B cell (primary cell): ENCODE measurements at regions not wholly inside any gene's neighbourhood (a gene's known extent, or its start where the extent isn't known, plus 50 kb on each side); places are given as distances from the start of the nearest gene placed in this dataset.

Experiments
- ATAC-seq: fragments of 200-7000 bp; cut with Tn5 transposase; one replicate; pipeline ENCODE4 v1.10.0; 2021; ENCODE audit warnings: low read depth, mild to moderate bottlenecking, moderate number of reproducible peaks, moderate library complexity
- CTCF ChIA-PET: fragments of 350-600 bp; sonication (Branson Sonifier 250); formaldehyde crosslinking; loops from one replicate; lab custom pipeline; 2021; ENCODE audit warnings: antibody characterized with exemption, inconsistent platforms; lab: Charles Lee
- POLR2A ChIA-PET: fragments of 350-600 bp; sonication (Branson Sonifier 250); formaldehyde crosslinking; loops from one replicate; lab custom pipeline; 2021; ENCODE audit warnings: antibody characterized with exemption; lab: Charles Lee
- DNase-seq: peaks from one replicate; pipeline ENCODE4 v3.0.0; 2013
- H2AFZ ChIP-seq: 2 replicates; pipeline ENCODE4 v1.6.1; 2012; ENCODE audit warnings: mild to moderate bottlenecking, low read depth, low read length; ENCODE audit not compliant: insufficient read depth, poor library complexity, severe bottlenecking
- H3K27ac ChIP-seq, 2 donors: 1 replicate in 1 of 2; 2 replicates in 1 of 2; pipeline ENCODE4 v1.5.1; 2012 to 2013; ENCODE audit warnings: low read length in 2 of 2, mild to moderate bottlenecking in 2 of 2, moderate library complexity in 1 of 2
- H3K27me3 ChIP-seq, 4 experiments: fragments of 200-600 bp in 1 of 4; sonication (generic) in 1 of 4; replicated peaks in 1 of 4; 1 replicate in 2 of 4; 2 replicates in 2 of 4; pipeline versions ENCODE4 v1.6.1 to v1.7.0; 2013 to 2016; ENCODE audit warnings: low read length in 3 of 4, mild to moderate bottlenecking in 2 of 4, mixed read lengths in 1 of 4, moderate library complexity in 1 of 4; ENCODE audit not compliant: insufficient read depth in 4 of 4, control insufficient read depth in 3 of 4; ENCODE audit errors: control extremely low read depth in 1 of 4
- H3K36me3 ChIP-seq, 2 experiments: replicated peaks in 1 of 2; 1 replicate in 1 of 2; 2 replicates in 1 of 2; pipeline versions ENCODE4 v1.6.1 to v1.7.1; 2013; ENCODE audit warnings: low read length in 1 of 2; ENCODE audit not compliant: insufficient read depth in 2 of 2, control insufficient read depth in 1 of 2; ENCODE audit errors: control extremely low read depth in 1 of 2, extremely low read depth in 1 of 2
- H3K4me1 ChIP-seq, 2 donors: fragments of 200-600 bp in 1 of 2; sonication (generic) in 1 of 2; 1 replicate in 1 of 2; 2 replicates in 1 of 2; pipeline versions ENCODE4 v1.5.1 to v1.6.1; 2013 to 2017; ENCODE audit warnings: low read length in 2 of 2; ENCODE audit not compliant: control insufficient read depth in 2 of 2, insufficient read depth in 2 of 2
- H3K4me2 ChIP-seq: replicated peaks from 2 replicates; pipeline ENCODE3; 2012; ENCODE audit warnings: mild to moderate bottlenecking, low read depth, low read length; ENCODE audit not compliant: poor library complexity, severe bottlenecking
- H3K4me3 ChIP-seq, 5 experiments: fragments of 200-600 bp in 1 of 5; sonication (generic) in 1 of 5; 1 replicate in 3 of 5; 2 replicates in 2 of 5; pipeline versions ENCODE4 v1.5.1 to v1.7.0; 2011 to 2016; ENCODE audit warnings: low read length in 4 of 5, mild to moderate bottlenecking in 4 of 5, low read depth in 2 of 5, control low read depth in 1 of 5, moderate library complexity in 1 of 5; ENCODE audit not compliant: insufficient read depth in 1 of 5; ENCODE audit errors: control extremely low read depth in 1 of 5, extremely low read depth in 1 of 5
- H3K79me2 ChIP-seq: fragments of 200-600 bp; sonication (generic); one replicate; pipeline ENCODE4 v1.6.0; 2016; ENCODE audit warnings: low read length; ENCODE audit not compliant: control insufficient read depth, insufficient read depth
- H3K9ac ChIP-seq: fragments of 200-600 bp; sonication (generic); 2 replicates; pipeline ENCODE4 v1.6.1; 2017; ENCODE audit warnings: mild to moderate bottlenecking, low read length, moderate library complexity
- H3K9me3 ChIP-seq, 3 donors: one replicate each; pipeline versions ENCODE4 v1.6.1 to v1.7.1; 2013; ENCODE audit warnings: low read length in 2 of 3; ENCODE audit not compliant: control insufficient read depth in 2 of 3, insufficient read depth in 1 of 3; ENCODE audit errors: control extremely low read depth in 1 of 3
- H4K20me1 ChIP-seq: 2 replicates; pipeline ENCODE4 v1.6.0; 2012; ENCODE audit warnings: mild to moderate bottlenecking, low read length; ENCODE audit not compliant: insufficient read depth, control insufficient read depth, poor library complexity, severe bottlenecking
- H3K27ac Mint-ChIP-seq: one replicate; pipeline ENCODE4 v1.8.0; 2021; ENCODE audit warnings: mixed read lengths
- H3K27me3 Mint-ChIP-seq: one replicate; pipeline ENCODE4 v1.8.0; 2021; ENCODE audit warnings: mixed read lengths
- H3K4me1 Mint-ChIP-seq: one replicate; pipeline ENCODE4 v1.8.0; 2021; ENCODE audit warnings: mixed read lengths
- H3K4me3 Mint-ChIP-seq: one replicate; pipeline ENCODE4 v1.8.0; 2021; ENCODE audit warnings: mixed read lengths
- H3K9me3 Mint-ChIP-seq: one replicate; pipeline ENCODE4 v1.8.0; 2022; ENCODE audit warnings: mixed read lengths; ENCODE audit not compliant: insufficient read depth
- CTCF ChIP-seq: fragments of 200-600 bp; IDR thresholded peaks from one replicate; pipeline ENCODE4 v1.8.0; 2022; ENCODE audit warnings: antibody characterized with exemption, mild to moderate bottlenecking
- EZH2 ChIP-seq: IDR thresholded peaks from 2 replicates; pipeline ENCODE4 v1.6.1; 2012; ENCODE audit warnings: borderline replicate concordance, low read depth, mild to moderate bottlenecking, moderate library complexity, low read length; ENCODE audit not compliant: insufficient read depth, poor library complexity, severe bottlenecking
- WGBS: methylation state at CpG from one replicate; pipeline ENCODE4 v1.1.5; 2013; ENCODE audit warnings: missing lambda C conversion rate; ENCODE audit not compliant: insufficient coverage; 5-methylcytosine and 5-hydroxymethylcytosine counted together
- intact Hi-C: fragments of 100-400 bp; cut with micrococcal nuclease; formaldehyde crosslinking; loops from one replicate; pipeline ENCODE4 v1.10.0; 2022

GRCh38 chr7:4319280-4319679, 362.8 kb upstream of the FOXK1 start:
- ATAC-seq (no peak), DNase-seq (no peak)
- Mint-ChIP-seq H3K27me3 (no peaks in the 10 kb centered on the region), H3K9me3 (peaks cover 8% of the 10 kb centered on the region), H3K4me1 (no peaks in the 10 kb centered on the region), H3K27ac (no peak overlapping the region), H3K4me3 (no peak overlapping the region)
- Histone ChIP-seq H3K9me3 (peaks cover 0 to 18% (median 5%) of the 10 kb centered on the region in 3 donors), H3K27me3 (no peaks in the 10 kb centered on the region), H3K9ac (no peak overlapping the region), H3K36me3 (no peaks in the 10 kb centered on the region), H3K4me2 (no peak overlapping the region), H2AFZ (no peak overlapping the region), H3K4me1 (no peaks in the 10 kb centered on the region), H3K27ac (no peak overlapping the region), H3K4me3 (no peak overlapping the region), H4K20me1 (no peaks in the 10 kb centered on the region), H3K79me2 (no peaks in the 10 kb centered on the region)
- ChIA-PET POLR2A (no interaction called here), CTCF (no interaction called here)
- no peak for TF ChIP-seq CTCF
- TF ChIP-seq EZH2 = no peak
- WGBS = 95% methylated on average over 11 of the region's 11 CpGs
- intact Hi-C loops = no loop called here

- Histone ChIP-seq H3K9me3 (peaks cover 0 to 14% (median 2%) of the 10 kb centered on the region in 3 donors), H3K36me3 (no peaks in the 10 kb centered on the region), H3K4me2 (no peak overlapping the region), H2AFZ (no peak overlapping the region), H4K20me1 (no peaks in the 10 kb centered on the region), H3K4me1 (no peaks in the 10 kb centered on the region), H3K79me2 (no peaks in the 10 kb centered on the region), H3K27ac (no peak overlapping the region), H3K27me3 (no peaks in the 10 kb centered on the region), H3K9ac (no peak overlapping the region), H3K4me3 (no peak overlapping the region)
- H3K27me3 Mint-ChIP-seq = peaks cover 3% of the 10 kb centered on the region
- ChIA-PET POLR2A (no interaction called here), CTCF (no interaction called here)
- intact Hi-C loops = no loop called here
- WGBS = 97% methylated on average over 8 of the region's 8 CpGs
- no peaks in the 10 kb centered on the region for H3K4me1 Mint-ChIP-seq
- H3K9me3 Mint-ChIP-seq = peaks cover 2% of the 10 kb centered on the region
- no peak overlapping the region for H3K27ac Mint-ChIP-seq
- TF ChIP-seq EZH2 (no peak), CTCF (no peak)
- DNase-seq = no peak
- H3K4me3 Mint-ChIP-seq = no peak overlapping the region
- no peak for ATAC-seq
These were observed 356.4 kb upstream of the FOXK1 start for GRCh38 chr7:4325732-4326131.
